Immature natural killer cell (primary cell): ENCODE measurements at regions not wholly inside any gene's neighbourhood (a gene's known extent, or its start where the extent isn't known, plus 50 kb on each side); places are given as distances from the start of the nearest gene placed in this dataset.

Experiments used
- DNase-seq, 3 donors: peaks; one replicate each; pipeline ENCODE4 v3.0.0; 2022; ENCODE audit warnings: mixed read lengths in 1 of 3
- H3K27ac Mint-ChIP-seq, 6 donors: one replicate each; pipeline ENCODE4 v1.8.0; 2020; ENCODE audit warnings: mixed read lengths in 6 of 6, mild to moderate bottlenecking in 5 of 6, inconsistent platforms in 4 of 6, moderate library complexity in 3 of 6
- H3K27me3 Mint-ChIP-seq, 3 donors: one replicate each; pipeline ENCODE4 v1.8.0; 2020 to 2021; ENCODE audit warnings: low read depth in 3 of 3, mild to moderate bottlenecking in 3 of 3, mixed read lengths in 3 of 3, moderate library complexity in 3 of 3, inconsistent platforms in 1 of 3
- H3K36me3 Mint-ChIP-seq, 3 donors: one replicate each; pipeline ENCODE4 v1.8.0; 2020; ENCODE audit warnings: mixed read lengths in 3 of 3, inconsistent platforms in 2 of 3, mild to moderate bottlenecking in 2 of 3
- H3K4me1 Mint-ChIP-seq, 2 donors: one replicate each; pipeline ENCODE4 v1.8.0; 2020; ENCODE audit warnings: inconsistent platforms in 2 of 2, mild to moderate bottlenecking in 2 of 2, mixed read lengths in 2 of 2, moderate library complexity in 1 of 2
- H3K4me3 Mint-ChIP-seq, 5 donors: one replicate each; pipeline ENCODE4 v1.8.0; 2020; ENCODE audit warnings: mild to moderate bottlenecking in 5 of 5, mixed read lengths in 5 of 5, inconsistent platforms in 3 of 5, moderate library complexity in 3 of 5
- H3K9me3 Mint-ChIP-seq, 6 donors: one replicate each; pipeline ENCODE4 v1.8.0; 2020; ENCODE audit warnings: mild to moderate bottlenecking in 6 of 6, mixed read lengths in 6 of 6, inconsistent platforms in 4 of 6, moderate library complexity in 3 of 6

DNA sequence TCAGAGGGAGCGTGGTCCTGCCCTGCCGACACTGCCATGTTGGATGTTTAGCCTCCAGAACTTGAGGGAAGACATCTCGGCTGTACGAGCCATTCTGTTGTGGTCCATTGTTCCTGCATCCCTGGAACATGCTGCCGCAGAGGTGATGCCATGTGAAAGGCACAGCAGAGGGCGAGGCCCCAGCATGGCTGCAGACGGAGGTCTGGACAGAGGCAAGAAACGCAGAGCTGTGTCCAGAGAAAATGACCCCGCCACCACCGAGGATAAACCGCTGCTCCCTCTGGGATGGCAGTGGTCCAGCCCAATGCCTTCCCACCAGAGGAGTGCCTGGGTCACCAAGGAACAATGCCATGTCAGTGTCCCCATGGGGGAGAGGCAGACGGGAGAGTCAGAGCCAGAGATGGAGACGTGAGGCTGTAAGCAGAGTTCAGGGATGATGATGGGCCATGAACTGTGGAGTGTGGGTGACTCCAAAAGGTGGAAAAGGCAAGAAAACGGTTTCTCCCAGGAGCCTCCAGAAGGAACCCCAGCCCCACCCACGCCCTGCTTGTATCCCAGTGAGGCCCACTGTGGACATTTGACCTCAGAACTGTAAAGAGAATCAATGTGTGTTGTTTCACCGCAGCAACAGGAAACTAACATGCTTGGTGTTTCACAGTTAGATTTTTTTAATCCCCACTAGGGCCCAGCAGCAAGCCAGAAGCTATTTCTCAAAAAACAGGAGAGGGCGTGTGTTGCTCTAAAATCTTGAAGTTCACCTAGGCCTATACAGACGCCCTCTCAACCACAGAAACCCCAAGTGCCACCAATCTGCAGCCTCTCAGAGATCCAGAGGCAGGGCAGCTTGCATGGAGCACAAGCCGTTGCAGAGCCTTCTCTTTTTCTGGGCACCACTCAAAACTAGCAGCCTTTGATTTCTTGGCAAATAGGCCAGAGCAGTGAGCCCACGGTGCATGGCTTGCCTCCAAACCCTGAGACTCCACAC is 1422.9 kb downstream of the TBC1D22A start:
- Mint-ChIP-seq H3K36me3 (no peaks in the 10 kb centered on the region), H3K27ac (peak overlapping the region in 2 of 6 donors; percentile 39 to 52), H3K4me3 (peak overlapping the region; percentile 38 to 68 (median 46)), H3K27me3 (peaks cover 7 to 15% (median 13%) of the 10 kb centered on the region in 3 donors), H3K4me1 (peaks cover 41 to 50% of the 10 kb centered on the region in 2 donors), H3K9me3 (peaks cover 0 to 2% (median 0%) of the 10 kb centered on the region in 6 donors)
- DNase-seq: peak; percentile 58 to 69 (median 68)

DNA sequence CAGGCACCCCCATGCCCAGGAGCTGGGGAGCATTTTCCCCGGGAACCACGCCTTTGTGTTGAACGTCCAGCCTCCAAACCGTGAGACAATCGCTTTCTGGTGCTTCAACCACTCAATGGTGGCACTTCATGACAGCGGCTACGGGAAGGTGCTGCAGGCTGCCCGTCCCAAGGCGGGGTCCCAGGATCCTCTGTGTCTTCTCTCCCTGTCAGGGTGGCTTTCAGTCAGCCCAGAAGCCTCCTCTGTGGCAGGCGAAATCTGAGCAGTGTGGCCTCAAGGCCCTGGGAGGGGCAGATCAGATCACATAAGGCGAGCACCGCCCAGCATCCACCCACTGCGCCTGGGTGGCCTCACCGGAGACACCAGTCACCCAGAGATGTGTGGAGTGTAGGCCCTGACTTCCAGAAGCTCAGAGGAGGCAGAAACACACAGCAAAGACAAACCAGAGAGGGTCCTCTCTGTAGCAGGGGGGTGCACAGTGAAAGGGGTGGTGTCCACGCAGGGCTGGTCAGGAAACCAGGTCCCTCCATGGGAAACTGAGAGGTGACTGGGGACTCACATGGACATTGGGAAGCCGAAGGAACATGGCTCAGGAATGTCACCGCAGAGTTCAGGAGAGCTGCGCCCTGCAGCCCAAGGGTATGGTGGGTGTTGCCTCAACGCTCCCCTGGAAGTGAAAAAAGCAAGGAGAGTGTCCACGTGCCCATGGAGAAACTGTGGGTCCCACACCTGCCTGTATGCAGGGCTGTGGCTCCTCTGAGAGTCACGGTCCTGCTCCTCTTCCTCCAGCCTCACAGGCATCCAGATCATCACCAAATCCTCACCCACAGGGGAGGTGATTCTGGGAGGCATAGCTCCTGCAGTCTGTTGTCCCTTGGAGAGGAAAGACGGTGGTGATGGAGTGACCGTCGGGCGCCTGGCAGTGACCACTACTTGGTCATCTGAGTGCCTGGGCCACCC is 1420.7 kb downstream of the TBC1D22A start:
- peaks cover 2 to 14% (median 7%) of the 10 kb centered on the region in 3 donors for H3K27me3 Mint-ChIP-seq

DNA sequence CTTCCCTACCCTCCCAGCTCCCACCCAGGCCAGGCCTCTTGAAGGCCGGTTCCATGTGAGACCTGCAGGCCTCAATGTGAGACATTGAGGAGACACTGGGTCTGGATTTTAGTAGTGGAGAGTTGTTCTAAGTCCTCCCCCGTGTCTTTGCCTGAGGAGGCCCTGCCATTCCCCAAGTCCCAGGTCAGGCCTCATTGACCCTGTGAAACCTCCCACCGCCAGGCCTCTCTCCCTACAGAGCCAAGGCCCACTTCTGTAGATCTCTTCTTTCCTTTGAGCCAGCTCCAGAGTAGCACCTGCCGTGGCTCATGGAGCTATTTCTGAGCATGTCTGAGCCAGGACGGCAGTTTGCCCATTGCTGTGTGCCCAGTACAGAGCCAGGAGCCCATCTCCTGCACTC is 1419.6 kb downstream of the TBC1D22A start:
- DNase-seq: no peak
- H3K4me3 Mint-ChIP-seq: no peak overlapping the region

More for the DNA sequence above, 1420.7 kb downstream of the TBC1D22A start:
- no peak overlapping the region for H3K27ac Mint-ChIP-seq
- peaks cover 30 to 36% of the 10 kb centered on the region in 2 donors for H3K4me1 Mint-ChIP-seq
- no peak for DNase-seq
- no peaks in the 10 kb centered on the region for H3K9me3 Mint-ChIP-seq
- H3K36me3 Mint-ChIP-seq: no peaks in the 10 kb centered on the region
- no peak overlapping the region for H3K4me3 Mint-ChIP-seq

DNA sequence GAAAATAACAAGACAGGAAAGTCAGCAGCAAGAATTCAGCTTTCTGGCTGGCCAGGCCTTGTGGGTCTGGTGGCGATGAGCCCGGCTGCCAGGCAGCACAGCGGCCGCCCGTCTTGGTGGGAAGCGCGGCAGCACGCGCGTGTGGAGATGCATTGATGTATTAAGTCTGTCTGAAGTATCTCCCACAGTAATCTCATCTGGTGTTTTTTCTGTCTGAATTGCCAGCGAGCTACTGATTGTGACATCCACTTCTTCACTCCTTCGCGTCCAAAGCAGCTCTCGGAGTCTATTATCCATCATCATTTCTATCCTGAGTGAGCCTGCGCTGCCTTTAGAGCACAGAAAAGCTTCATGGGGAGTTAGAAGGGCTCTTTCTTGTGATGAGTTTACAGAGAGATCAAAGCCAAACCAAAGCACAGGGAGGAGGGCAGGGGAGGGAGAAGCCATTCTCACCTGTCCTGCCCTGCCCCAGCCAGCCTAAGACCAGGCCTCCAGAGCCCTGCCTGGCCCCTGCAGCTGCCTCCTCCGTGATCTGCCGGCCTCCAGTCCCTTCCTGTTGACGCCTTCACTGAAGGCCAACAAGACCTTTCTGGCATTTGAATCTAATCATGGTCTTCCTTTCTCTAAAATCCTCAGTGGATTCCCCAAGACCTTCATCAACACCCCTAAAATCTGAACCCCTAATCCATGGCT is 1419.0 kb downstream of the TBC1D22A start:
- H3K36me3 Mint-ChIP-seq: no peaks in the 10 kb centered on the region
- H3K27me3 Mint-ChIP-seq: peaks cover 2 to 17% (median 12%) of the 10 kb centered on the region in 3 donors
- H3K9me3 Mint-ChIP-seq: no peaks in the 10 kb centered on the region
- no peak overlapping the region for H3K27ac Mint-ChIP-seq
- no peak overlapping the region for H3K4me3 Mint-ChIP-seq
- H3K4me1 Mint-ChIP-seq: peaks cover 22% of the 10 kb centered on the region in 2 donors
- DNase-seq: no peak

More for the DNA sequence above, 1419.6 kb downstream of the TBC1D22A start:
- H3K9me3 Mint-ChIP-seq: no peaks in the 10 kb centered on the region
- H3K27me3 Mint-ChIP-seq: peaks cover 2 to 14% (median 7%) of the 10 kb centered on the region in 3 donors
- H3K36me3 Mint-ChIP-seq: no peaks in the 10 kb centered on the region
- H3K4me1 Mint-ChIP-seq: peaks cover 26 to 28% of the 10 kb centered on the region in 2 donors
- peak overlapping the region in 1 of 6 donors; percentile 24 for H3K27ac Mint-ChIP-seq

DNA sequence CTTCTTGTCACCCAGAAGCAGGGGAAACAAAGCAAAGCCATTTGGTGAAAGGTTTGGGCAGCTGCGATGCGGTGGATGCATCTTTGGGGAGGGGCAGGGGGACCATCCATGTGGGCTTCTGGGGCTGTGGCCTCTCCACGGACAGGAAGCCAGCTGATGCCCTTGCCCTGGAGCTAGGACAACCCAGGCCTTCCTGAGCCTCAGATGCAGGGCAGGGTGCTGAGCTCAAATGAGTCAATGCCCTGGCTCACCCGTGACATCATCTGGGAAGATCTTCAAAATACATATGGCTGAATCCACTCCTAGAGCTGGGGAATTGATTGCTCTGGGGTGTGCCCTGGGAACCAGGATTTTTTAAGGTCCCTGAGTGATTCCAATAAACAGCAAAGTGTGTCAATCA is 1418.2 kb downstream of the TBC1D22A start:
- Mint-ChIP-seq H3K9me3 (no peaks in the 10 kb centered on the region), H3K27me3 (peaks cover 5 to 15% (median 11%) of the 10 kb centered on the region in 3 donors), H3K4me3 (no peak overlapping the region), H3K36me3 (no peaks in the 10 kb centered on the region), H3K27ac (no peak overlapping the region), H3K4me1 (peaks cover 14% of the 10 kb centered on the region in 2 donors)
- no peak for DNase-seq

DNA sequence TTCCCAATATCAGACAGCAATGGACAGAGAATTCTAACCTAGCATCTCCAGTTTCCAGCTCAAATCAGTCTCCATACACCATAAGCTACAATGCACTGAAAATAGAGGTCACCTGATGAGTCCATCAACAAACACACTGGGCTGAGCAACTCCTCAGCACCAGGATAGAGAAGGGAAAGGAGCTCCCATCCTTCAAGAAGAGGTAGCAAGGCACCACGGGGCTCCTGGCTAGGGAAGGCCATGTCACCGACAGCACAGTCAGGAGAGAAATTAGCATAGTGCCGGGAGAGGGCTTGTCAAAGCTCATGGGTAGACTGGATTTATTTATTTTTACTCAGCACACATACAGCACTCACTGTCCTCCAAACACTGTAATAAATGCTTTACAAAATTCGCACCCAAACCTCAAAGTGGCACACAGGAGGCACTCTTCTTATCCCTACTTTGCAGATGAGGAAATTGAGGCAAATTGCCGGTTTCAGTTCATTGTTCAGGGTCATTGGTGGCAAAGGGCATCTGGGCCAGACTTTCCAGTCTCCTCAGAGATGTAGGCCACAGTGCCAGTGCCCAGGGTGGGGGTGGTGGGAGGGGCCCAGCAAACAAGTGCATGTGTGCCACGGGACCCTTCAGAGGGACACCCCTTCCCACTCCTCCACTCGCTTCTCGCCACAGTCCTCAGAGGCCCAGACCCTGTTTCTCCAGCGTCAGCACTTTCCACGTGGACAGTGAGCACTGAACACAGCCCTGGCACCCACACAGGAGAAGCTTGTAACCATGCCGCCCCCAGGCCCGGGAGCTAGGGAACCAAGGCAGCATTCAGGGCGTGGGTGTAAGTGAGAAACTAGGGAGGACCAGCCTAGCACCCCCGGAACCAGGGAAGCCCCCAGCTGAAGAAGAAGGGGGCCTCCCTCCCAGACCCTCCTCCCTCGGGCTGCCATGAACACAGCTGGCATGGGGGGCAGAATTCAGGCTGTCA is 1417.4 kb downstream of the TBC1D22A start:
- DNase-seq: no peak
- peaks cover 5 to 12% (median 8%) of the 10 kb centered on the region in 3 donors for H3K27me3 Mint-ChIP-seq
- H3K9me3 Mint-ChIP-seq: no peaks in the 10 kb centered on the region
- H3K4me3 Mint-ChIP-seq: no peak overlapping the region
- H3K4me1 Mint-ChIP-seq: peaks cover 7% of the 10 kb centered on the region in 2 donors
- no peaks in the 10 kb centered on the region for H3K36me3 Mint-ChIP-seq
- H3K27ac Mint-ChIP-seq: no peak overlapping the region

DNA sequence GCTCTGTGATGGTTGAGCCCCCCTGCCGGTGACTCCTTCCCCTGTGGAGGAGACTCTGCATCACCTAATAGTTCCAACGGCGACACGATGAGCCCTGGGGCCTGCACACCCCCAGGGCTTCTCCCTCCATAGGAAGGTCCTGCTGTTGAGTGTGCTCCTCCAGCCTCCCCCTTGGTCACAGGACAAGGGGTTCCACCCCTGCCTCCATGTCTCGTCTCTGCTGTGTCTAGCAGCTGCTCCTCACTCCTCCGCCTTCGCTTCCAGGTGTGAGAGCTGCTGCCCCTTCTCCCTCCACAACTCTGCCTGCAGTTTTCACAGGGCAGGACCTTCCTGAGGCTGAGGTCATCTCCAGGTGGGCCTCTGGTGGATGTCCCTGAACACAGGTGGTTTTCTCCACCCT is 1416.1 kb downstream of the TBC1D22A start:
- H3K4me3 Mint-ChIP-seq: no peak overlapping the region
- no peaks in the 10 kb centered on the region for H3K36me3 Mint-ChIP-seq
- peaks cover 5 to 12% (median 10%) of the 10 kb centered on the region in 3 donors for H3K27me3 Mint-ChIP-seq
- H3K4me1 Mint-ChIP-seq: no peaks in the 10 kb centered on the region
- no peak for DNase-seq
- H3K27ac Mint-ChIP-seq: no peak overlapping the region
- no peaks in the 10 kb centered on the region for H3K9me3 Mint-ChIP-seq

DNA sequence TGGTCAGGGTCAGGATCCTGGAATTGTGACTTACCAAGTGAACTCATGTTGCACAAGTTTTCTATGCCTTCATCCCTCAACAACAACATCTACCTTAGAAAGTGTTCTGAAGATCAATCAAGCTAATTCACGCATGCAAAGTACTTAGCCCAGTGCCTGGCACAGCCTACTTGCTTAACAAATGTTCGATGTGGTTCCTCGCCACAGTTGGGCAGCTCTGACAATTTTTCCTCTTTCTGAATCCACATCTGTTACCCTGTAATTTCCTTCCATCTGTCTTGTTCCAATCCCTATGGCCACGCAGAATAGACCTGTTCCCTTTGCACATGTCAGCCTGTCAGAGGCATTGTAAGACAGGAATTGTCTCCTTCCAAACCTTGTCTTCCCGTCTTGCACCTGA is 1415.2 kb downstream of the TBC1D22A start:
- H3K36me3 Mint-ChIP-seq: no peaks in the 10 kb centered on the region
- no peaks in the 10 kb centered on the region for H3K4me1 Mint-ChIP-seq
- peaks cover 5 to 12% (median 10%) of the 10 kb centered on the region in 3 donors for H3K27me3 Mint-ChIP-seq
- no peak overlapping the region for H3K4me3 Mint-ChIP-seq
- H3K9me3 Mint-ChIP-seq: no peaks in the 10 kb centered on the region
- no peak for DNase-seq
- no peak overlapping the region for H3K27ac Mint-ChIP-seq

DNA sequence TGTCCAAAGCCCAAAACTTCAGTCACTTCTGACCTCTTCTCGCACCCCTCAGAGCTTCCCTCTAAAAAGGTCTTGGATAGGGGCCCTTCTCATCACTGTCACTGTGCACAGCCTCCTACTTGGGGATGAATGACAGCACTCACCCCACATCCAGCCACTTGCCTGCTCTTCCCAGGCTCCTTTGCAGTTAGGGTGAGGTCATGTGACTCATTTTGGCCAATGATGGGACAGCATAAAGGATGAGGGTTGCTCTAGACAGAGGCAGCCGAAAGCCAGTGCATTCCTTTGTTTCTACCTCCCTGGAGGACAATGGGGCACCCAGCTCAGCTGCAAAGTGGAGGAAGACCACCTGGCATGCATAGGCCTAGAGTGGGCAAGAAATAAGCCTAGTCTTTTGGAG is 1413.3 kb downstream of the TBC1D22A start:
- Mint-ChIP-seq H3K4me1 (no peaks in the 10 kb centered on the region), H3K27ac (no peak overlapping the region)

DNA sequence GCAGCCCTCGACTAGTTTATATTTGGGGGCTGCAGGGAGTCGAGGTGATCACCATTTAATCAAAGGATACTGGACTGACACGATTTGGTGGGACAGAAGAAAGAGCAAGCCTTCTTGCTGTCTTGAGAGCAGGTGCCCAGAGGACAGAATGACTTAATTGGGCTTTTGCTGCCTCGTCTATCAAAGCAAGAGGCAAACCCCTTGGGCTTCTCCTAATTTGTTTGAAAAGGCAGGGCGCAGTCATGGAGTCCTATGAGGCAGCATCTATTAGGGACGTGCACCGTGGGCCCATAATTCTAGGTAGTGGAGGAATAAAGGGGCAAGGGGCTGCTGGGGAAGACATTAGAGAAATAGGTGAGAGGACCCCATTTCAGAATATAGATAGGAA is 1411.3 kb downstream of the TBC1D22A start:
- H3K9me3 Mint-ChIP-seq: no peaks in the 10 kb centered on the region
- peaks cover 3 to 16% (median 16%) of the 10 kb centered on the region in 3 donors for H3K27me3 Mint-ChIP-seq
- peaks cover 0 to 5% (median 0%) of the 10 kb centered on the region in 3 donors for H3K36me3 Mint-ChIP-seq
- H3K27ac Mint-ChIP-seq: no peak overlapping the region
- DNase-seq: no peak
- H3K4me3 Mint-ChIP-seq: no peak overlapping the region
- no peaks in the 10 kb centered on the region for H3K4me1 Mint-ChIP-seq

More for the DNA sequence above, 1413.3 kb downstream of the TBC1D22A start:
- peaks cover 0 to 5% (median 0%) of the 10 kb centered on the region in 3 donors for H3K36me3 Mint-ChIP-seq
- DNase-seq: no peak
- H3K27me3 Mint-ChIP-seq: peaks cover 5 to 19% (median 15%) of the 10 kb centered on the region in 3 donors
- H3K9me3 Mint-ChIP-seq: no peaks in the 10 kb centered on the region
- no peak overlapping the region for H3K4me3 Mint-ChIP-seq

DNA sequence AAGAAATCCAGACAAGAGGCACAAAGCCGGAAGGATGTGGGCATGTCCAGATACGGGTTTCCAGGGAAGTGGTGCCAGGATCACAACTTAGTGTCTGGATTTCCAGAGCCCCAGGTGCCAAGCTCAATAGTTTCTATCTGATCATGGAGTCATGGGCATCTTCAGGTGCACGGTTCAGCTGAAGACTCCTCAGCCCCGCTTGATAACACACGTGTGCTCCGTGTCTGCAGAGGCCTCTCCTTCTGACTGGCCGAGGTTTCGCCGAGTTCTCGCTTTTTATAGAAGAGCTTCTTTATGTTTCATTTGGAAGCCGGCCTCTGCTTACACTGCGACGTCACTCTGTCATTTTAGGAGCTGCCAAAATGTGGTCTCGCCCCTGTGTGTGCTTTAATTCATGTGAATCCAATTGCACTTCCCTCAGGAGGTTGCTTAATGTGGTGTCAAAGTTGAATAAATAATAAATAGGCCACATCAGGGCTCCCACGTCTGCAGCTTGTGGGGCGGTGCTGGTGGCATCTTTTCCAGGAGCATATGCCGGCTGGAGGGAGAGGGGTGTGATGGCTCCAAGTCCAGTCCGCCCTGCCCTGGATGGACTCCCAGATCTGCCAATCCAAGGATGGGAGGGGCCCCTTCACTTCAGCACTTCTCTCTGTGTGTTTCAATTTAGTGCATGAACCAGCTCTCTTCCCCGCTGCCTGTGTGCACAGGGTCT is 1410.8 kb downstream of the TBC1D22A start:
- Mint-ChIP-seq H3K27me3 (peaks cover 3 to 20% (median 16%) of the 10 kb centered on the region in 3 donors), H3K4me3 (no peak overlapping the region), H3K9me3 (no peaks in the 10 kb centered on the region), H3K36me3 (peaks cover 0 to 5% (median 0%) of the 10 kb centered on the region in 3 donors), H3K27ac (no peak overlapping the region), H3K4me1 (no peaks in the 10 kb centered on the region)
- DNase-seq: no peak

DNA sequence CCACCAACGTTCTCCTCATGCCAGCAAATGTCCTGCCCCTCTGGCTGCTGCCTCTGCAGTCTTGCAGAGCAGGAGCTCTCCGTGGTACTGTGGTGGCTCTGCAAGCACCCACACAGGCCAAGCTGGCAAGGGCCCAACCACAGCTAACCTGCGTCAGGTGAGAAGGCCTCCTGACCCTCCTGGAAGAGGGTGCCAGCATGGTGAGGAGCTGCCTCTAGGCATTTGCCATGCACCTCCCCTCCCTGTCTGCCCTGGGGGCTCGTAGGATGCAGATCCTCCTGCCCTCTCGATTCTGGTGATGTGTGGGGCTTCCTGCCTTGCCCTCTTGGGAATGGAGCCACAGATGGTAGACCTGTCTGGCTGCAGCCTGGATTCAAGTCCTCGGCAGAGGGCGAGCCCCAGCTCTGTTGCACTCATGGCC is 1408.8 kb downstream of the TBC1D22A start:
- H3K36me3 Mint-ChIP-seq: peaks cover 0 to 5% (median 0%) of the 10 kb centered on the region in 3 donors
- no peak for DNase-seq
- no peaks in the 10 kb centered on the region for H3K9me3 Mint-ChIP-seq
- no peak overlapping the region for H3K27ac Mint-ChIP-seq
- H3K27me3 Mint-ChIP-seq: peaks cover 2 to 17% (median 13%) of the 10 kb centered on the region in 3 donors
- H3K4me3 Mint-ChIP-seq: no peak overlapping the region
- H3K4me1 Mint-ChIP-seq: no peaks in the 10 kb centered on the region
